K562 (cell line): ENCODE measurements at regions not wholly inside any gene's neighbourhood (a gene's known extent, or its start where the extent isn't known, plus 50 kb on each side); places are given as distances from the start of the nearest gene placed in this dataset.

ENCODE experiments used
- ATAC-seq: fragments of 200-7000 bp; cut with Tn5 transposase; 3 replicates; pipeline ENCODE4 v1.9.1; 2020; ENCODE audit warnings: moderate library complexity
- BruUV-seq: library from RNA; stranded (reverse); fragments of 400-500 nt; replicated peaks from 2 replicates; lab custom pipeline; 2021; lab: Mats Ljungman, UMichigan
- CTCF ChIA-PET: fragments of 300-600 bp; formaldehyde crosslinking; extraction: SDS; loops from one replicate; lab custom pipeline; 2021; ENCODE audit warnings: low intra/inter-chr PET ratio; lab: Yijun Ruan, JAX
- POLR2A ChIA-PET: fragments of 300-600, 350-650 bp; sonication (Branson Sonifier 250); formaldehyde crosslinking; extraction: SDS; loops from one replicate; lab custom pipeline; 2021; ENCODE audit warnings: antibody characterized with exemption, inconsistent platforms; lab: Yijun Ruan, JAX
- DNase-seq, 4 experiments: peaks; one replicate each; pipeline versions ENCODE4 v3.0.0 to v3.0.0-alpha.2; 2011 to 2018; ENCODE audit warnings: low spot score in 3 of 4, mixed read lengths in 3 of 4; ENCODE audit errors: extremely low read depth in 1 of 4
- FAIRE-seq: peaks from 2 replicates; lab custom pipeline; 2011; peaks lifted over from hg19 to GRCh38; lab: Jason Lieb, UNC
- H2AFZ ChIP-seq: 2 replicates; pipeline ENCODE4 v1.6.0; 2011; ENCODE audit warnings: low read depth, low read length, control low read depth, inconsistent platforms
- H3K27ac ChIP-seq: fragments of 200-600 bp; 3 replicates; pipeline ENCODE4 v1.8.0; 2011; ENCODE audit warnings: low read depth, mild to moderate bottlenecking, control low read depth, inconsistent platforms, low read length, moderate library complexity, mixed read lengths; ENCODE audit errors: extremely low read depth
- H3K27me3 ChIP-seq, 2 experiments: fragments of 300-600 bp in 1 of 2; 2 replicates in 1 of 2; 3 replicates in 1 of 2; pipeline versions ENCODE4 v1.6.0 to v1.8.0; 2011; ENCODE audit warnings: inconsistent platforms in 2 of 2, low read length in 2 of 2, mild to moderate bottlenecking in 1 of 2, mixed read lengths in 1 of 2, moderate library complexity in 1 of 2; ENCODE audit not compliant: control insufficient read depth in 2 of 2, insufficient read depth in 2 of 2
- H3K36me3 ChIP-seq: fragments of 300-600 bp; 3 replicates; pipeline ENCODE4 v1.8.0; 2011; ENCODE audit warnings: mild to moderate bottlenecking, low read length, inconsistent platforms; ENCODE audit not compliant: control insufficient read depth, insufficient read depth
- H3K4me1 ChIP-seq, 2 experiments: fragments of 200-600 bp in 1 of 2; replicated peaks in 1 of 2; 2 replicates in 1 of 2; 3 replicates in 1 of 2; pipeline versions ENCODE4 v1.5.1 to v1.8.0; 2011; ENCODE audit warnings: inconsistent platforms in 2 of 2, low read length in 2 of 2, mild to moderate bottlenecking in 1 of 2, mixed read lengths in 1 of 2, moderate library complexity in 1 of 2; ENCODE audit not compliant: control insufficient read depth in 2 of 2, insufficient read depth in 2 of 2
- H3K4me2 ChIP-seq: 2 replicates; pipeline ENCODE4 v1.6.1; 2011; ENCODE audit warnings: low read length, control low read depth, inconsistent platforms, mixed read lengths; ENCODE audit not compliant: insufficient read depth
- H3K4me3 ChIP-seq: fragments of 200-600 bp; sonication (generic), shearing (Covaris generic); 2 replicates; pipeline ENCODE4 v1.5.1; 2016; ENCODE audit warnings: control low read depth, inconsistent platforms
- H3K79me2 ChIP-seq: fragments of 200-600 bp; 3 replicates; pipeline ENCODE4 v1.8.0; 2011; ENCODE audit warnings: low read length, inconsistent platforms; ENCODE audit not compliant: control insufficient read depth, insufficient read depth
- H3K9ac ChIP-seq, 2 experiments: 2 replicates each; pipeline versions ENCODE4 v1.6.0 to v1.6.1; 2011; ENCODE audit warnings: low read depth in 2 of 2, low read length in 2 of 2, control low read depth in 1 of 2, inconsistent platforms in 1 of 2, mild to moderate bottlenecking in 1 of 2, mixed read lengths in 1 of 2; ENCODE audit not compliant: insufficient read depth in 1 of 2
- H3K9me1 ChIP-seq: one replicate; pipeline ENCODE4 v1.6.0; 2011; ENCODE audit warnings: inconsistent platforms, mild to moderate bottlenecking, low read length, moderate library complexity; ENCODE audit not compliant: control insufficient read depth, insufficient read depth
- H3K9me3 ChIP-seq: replicated peaks from 2 replicates; pipeline ENCODE4 v1.5.1; 2011; ENCODE audit warnings: low read depth, low read length, inconsistent platforms; ENCODE audit not compliant: control insufficient read depth, insufficient read depth
- H4K20me1 ChIP-seq: replicated peaks from 2 replicates; pipeline ENCODE4 v1.6.1; 2011; ENCODE audit warnings: low read length, inconsistent platforms, mixed read lengths; ENCODE audit not compliant: control insufficient read depth, insufficient read depth
- ARID4B ChIP-seq: sonication (generic); formaldehyde crosslinking; IDR thresholded peaks from 2 replicates; pipeline ENCODE4 v1.8.0; 2022; ENCODE audit warnings: mild to moderate bottlenecking, missing genetic modification reagents
- HINFP ChIP-seq: fragments of 450-650 bp; conservative IDR thresholded peaks from 2 replicates; pipeline ENCODE4 v1.6.1; 2016; ENCODE audit warnings: missing genetic modification characterization, low read depth, mild to moderate bottlenecking, control low read depth, missing compliant biosample characterization
- JUNB ChIP-seq: fragments of 450-650 bp; formaldehyde crosslinking; conservative IDR thresholded peaks from 2 replicates; pipeline ENCODE4 v1.4.0; 2020; ENCODE audit warnings: mild to moderate bottlenecking
- PHF8 ChIP-seq: fragments of 200-600 bp; sonication (generic); IDR thresholded peaks from 2 replicates; pipeline ENCODE4 v1.6.1; 2012; ENCODE audit warnings: mixed run types, mild to moderate bottlenecking, inconsistent platforms, low read length, moderate library complexity, borderline replicate concordance
- SMARCA5 ChIP-seq: fragments of 450-650 bp; IDR thresholded peaks from 2 replicates; pipeline ENCODE4 v1.6.1; 2016
- SPI1 ChIP-seq: IDR thresholded peaks from 2 replicates; pipeline ENCODE4 v1.6.1; 2011; ENCODE audit warnings: low read depth, low read length, control low read depth, borderline replicate concordance
- STAT5A ChIP-seq: IDR thresholded peaks from 2 replicates; pipeline ENCODE4 v1.6.1; 2012; ENCODE audit warnings: low read length, inconsistent platforms, borderline replicate concordance
- TSC22D4 ChIP-seq: fragments of 450-650 bp; IDR thresholded peaks from 2 replicates; pipeline ENCODE4 v1.6.1; 2016; ENCODE audit warnings: missing genetic modification characterization, missing biosample characterization, control low read depth
- ZNF408 ChIP-seq: fragments of 250-450 bp; sonication (Bioruptor Pico); IDR thresholded peaks from 2 replicates; pipeline ENCODE4 v1.4.0; 2020; ENCODE audit warnings: low read depth, mild to moderate bottlenecking, moderate library complexity
- ZNF449 ChIP-seq: fragments of 250-450 bp; sonication (Bioruptor Pico); IDR thresholded peaks from 2 replicates; pipeline ENCODE4 v1.8.0; 2022; ENCODE audit warnings: moderate library complexity, mild to moderate bottlenecking, inconsistent platforms
- WGBS: fragments of 100-300 bp; shearing (Covaris generic); methylation state at CpG from one replicate; pipeline ENCODE4 v1.1.6; 2016; ENCODE audit warnings: low coverage, mixed read lengths; ENCODE audit not compliant: insufficient coverage; ENCODE audit errors: missing lambda C conversion rate; 5-methylcytosine and 5-hydroxymethylcytosine counted together
- in situ Hi-C: fragments of 300-500 bp; cut with MboI; formaldehyde crosslinking; loops from 4 replicates; pipeline ENCODE4 v1.15.0; 2018; ENCODE audit warnings: inconsistent platforms, mixed read lengths
- intact Hi-C: fragments of 100-400 bp; cut with micrococcal nuclease; formaldehyde crosslinking; loops from 2 replicates; pipeline ENCODE4 v1.14.2; 2022

GRCh38 chr13:61725806-61726205, 310.2 kb upstream of the PCDH20 start:
- Histone ChIP-seq H4K20me1 (no peaks in the 10 kb centered on the region), H3K4me3 (no peak overlapping the region), H3K9me3 (no peaks in the 10 kb centered on the region), H3K9ac (no peak overlapping the region), H3K4me1 (no peaks in the 10 kb centered on the region), H3K27me3 (no peaks in the 10 kb centered on the region), H3K9me1 (no peaks in the 10 kb centered on the region), H3K79me2 (no peaks in the 10 kb centered on the region), H2AFZ (no peak overlapping the region), H3K27ac (no peak overlapping the region), H3K36me3 (no peaks in the 10 kb centered on the region), H3K4me2 (no peak overlapping the region)
- ChIA-PET POLR2A (no interaction called here), CTCF (no interaction called here)
- DNase-seq (no peak), ATAC-seq (no peak), FAIRE-seq (no peak)
- TF ChIP-seq JUNB (CRISPR knock-in tag) (no peak), HINFP (tag) (no peak), SPI1 (no peak)
- no TSS peak for BruUV-seq
- in situ Hi-C loops, result no loop called here
- intact Hi-C loops, result no loop called here

- no peak overlapping the region for H3K4me3 ChIP-seq
- no TSS peak for BruUV-seq
- no peak overlapping the region for H2AFZ ChIP-seq
- DNase-seq (no peak), ATAC-seq (no peak), FAIRE-seq (no peak)
- intact Hi-C loops (no loop called here), in situ Hi-C loops (no loop called here)
- no peaks in the 10 kb centered on the region for H3K36me3 ChIP-seq
- no peaks in the 10 kb centered on the region for H3K27me3 ChIP-seq
- no peaks in the 10 kb centered on the region for H3K9me1 ChIP-seq
- POLR2A ChIA-PET, result no interaction called here
- no peak overlapping the region for H3K4me2 ChIP-seq
- H3K79me2 ChIP-seq, result no peaks in the 10 kb centered on the region
- no peaks in the 10 kb centered on the region for H3K9me3 ChIP-seq
- 0% methylated on average over 2 of the region's 2 CpGs for whole genome bisulfite sequencing
- CTCF ChIA-PET, result no interaction called here
- H4K20me1 ChIP-seq, result no peaks in the 10 kb centered on the region
- H3K4me1 ChIP-seq, result no peaks in the 10 kb centered on the region
- H3K9ac ChIP-seq, result no peak overlapping the region
- H3K27ac ChIP-seq, result no peak overlapping the region
- TF ChIP-seq ZNF408 (CRISPR knock-in tag) (no peak), STAT5A (no peak), PHF8 (no peak), ARID4B (CRISPR knock-in tag) (no peak), ZNF449 (CRISPR knock-in tag) (no peak), SMARCA5 (no peak), TSC22D4 (tag) (no peak)
Measured at GRCh38 chr13:61722119-61722518, 306.5 kb upstream of the PCDH20 start.
